ENCODE measurements at regions not wholly inside any gene's neighbourhood (a gene's known extent, or its start where the extent isn't known, plus 50 kb on each side); places are given as distances from the start of the nearest gene placed in this dataset.
"Not testable (repeated sequence)": the region's sequence is repeated elsewhere in the genome, so short reads cannot be mapped to it uniquely, and the experiment has no call there.

- H3K4me3 ChIP-seq (ENCODE audit: low read length in 2 of 2); H3K4me1 ChIP-seq (ENCODE audit: control insufficient read depth in 1 of 2, insufficient read depth in 2 of 2, low read length in 2 of 2); intact Hi-C loops (cut with DNase I); H3K27ac ChIP-seq (ENCODE audit: low read depth in 1 of 2, low read length in 2 of 2); DNase-seq; H3K36me3 ChIP-seq (ENCODE audit: control insufficient read depth in 1 of 2, insufficient read depth in 2 of 2, low read length in 1 of 2); ATAC-seq (ENCODE audit: low FRiP score); H3K9me3 ChIP-seq (ENCODE audit: control insufficient read depth, low read length); H3K27me3 ChIP-seq (ENCODE audit: control insufficient read depth in 1 of 2, insufficient read depth in 2 of 2, low read length in 1 of 2): not testable (repeated sequence)
- 76 to 98% methylated on average over 4 to 5 of the region's 5 CpGs for WGBS, 2 donors
These were observed 51.5 kb upstream of the PAX8 start for GRCh38 chr2:113330060-113330767.

DNA sequence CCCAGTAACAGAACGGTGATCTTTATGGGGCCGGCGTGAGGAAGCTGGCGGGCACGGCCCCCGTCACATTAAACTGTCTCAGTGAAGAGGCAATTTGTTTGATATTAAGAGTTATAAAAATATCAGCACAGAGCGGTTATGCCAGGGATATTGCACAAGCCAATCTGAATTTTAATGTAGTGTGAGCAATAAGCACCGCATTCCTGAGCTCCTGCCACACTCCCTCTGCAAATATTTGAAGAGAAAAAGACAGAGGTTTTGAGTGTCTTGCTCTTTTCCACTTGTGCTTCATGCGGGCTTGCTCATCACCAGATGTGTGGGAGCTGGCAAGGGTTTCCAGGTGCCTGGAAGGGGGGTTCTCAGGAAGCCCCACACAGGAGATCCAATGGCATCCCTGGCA lies 50.3 kb upstream of the PAX8 start:
- DNase-seq; H3K27ac ChIP-seq (ENCODE audit: low read depth in 1 of 2, low read length in 2 of 2); H3K36me3 ChIP-seq (ENCODE audit: control insufficient read depth in 1 of 2, insufficient read depth in 2 of 2, low read length in 1 of 2); H3K9me3 ChIP-seq (ENCODE audit: control insufficient read depth, low read length); H3K27me3 ChIP-seq (ENCODE audit: control insufficient read depth in 1 of 2, insufficient read depth in 2 of 2, low read length in 1 of 2); H3K4me1 ChIP-seq (ENCODE audit: control insufficient read depth in 1 of 2, insufficient read depth in 2 of 2, low read length in 2 of 2); H3K4me3 ChIP-seq (ENCODE audit: low read length in 2 of 2); ATAC-seq (ENCODE audit: low FRiP score): not testable (repeated sequence)
- WGBS, 2 donors: 72 to 84% methylated on average over 9 of the region's 9 CpGs
- intact Hi-C loops (cut with DNase I): loop anchor here (10.0 kb wide), 1 partner anchor 74 kb away; no protein-coding TSS in a partner anchor

DNA sequence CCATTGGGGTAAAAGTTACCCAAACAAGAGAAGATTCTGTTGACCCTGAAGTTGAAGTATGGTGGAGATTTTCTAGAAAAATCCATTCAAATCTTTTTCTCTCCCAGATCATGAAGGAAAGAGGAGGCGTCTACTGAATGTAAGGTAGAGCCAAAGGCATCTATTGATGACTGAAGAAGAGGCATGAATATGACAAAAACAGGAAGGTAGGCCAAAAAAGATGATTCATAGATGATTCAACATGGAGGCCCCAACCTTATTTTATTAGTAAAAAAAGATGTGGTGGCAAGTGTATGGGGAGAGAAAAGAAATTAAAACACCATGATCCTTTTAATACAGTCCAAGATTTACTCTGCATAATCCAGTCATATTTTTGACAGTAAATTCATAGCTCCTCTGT lies 49.9 kb upstream of the PAX8 start:
- intact Hi-C loops (cut with DNase I): loop anchor here (10.0 kb wide), 1 partner anchor 74 kb away; no protein-coding TSS in a partner anchor
- not testable (repeated sequence) for H3K4me1 ChIP-seq (ENCODE audit: control insufficient read depth in 1 of 2, insufficient read depth in 2 of 2, low read length in 2 of 2); H3K27ac ChIP-seq (ENCODE audit: low read depth in 1 of 2, low read length in 2 of 2); DNase-seq; H3K9me3 ChIP-seq (ENCODE audit: control insufficient read depth, low read length); ATAC-seq (ENCODE audit: low FRiP score); H3K27me3 ChIP-seq (ENCODE audit: control insufficient read depth in 1 of 2, insufficient read depth in 2 of 2, low read length in 1 of 2); H3K36me3 ChIP-seq (ENCODE audit: control insufficient read depth in 1 of 2, insufficient read depth in 2 of 2, low read length in 1 of 2); H3K4me3 ChIP-seq (ENCODE audit: low read length in 2 of 2)
- 85 to 94% methylated on average over 1 of the region's 1 CpG for whole genome bisulfite sequencing, 2 donors
